Epithelial cell of esophagus (primary cell): ENCODE measurements at regions not wholly inside any gene's neighbourhood (a gene's known extent, or its start where the extent isn't known, plus 50 kb on each side); places are given as distances from the start of the nearest gene placed in this dataset.

Experiments used
- DNase-seq: peaks from one replicate; pipeline ENCODE4 v3.0.0; 2010; ENCODE audit warnings: low read depth
- H3K4me3 ChIP-seq: 2 replicates; pipeline ENCODE4 v1.5.1; 2011; ENCODE audit warnings: mild to moderate bottlenecking, low read length, control low read depth
- CTCF ChIP-seq: IDR thresholded peaks from 2 replicates; pipeline ENCODE4 v1.5.1; 2011; ENCODE audit warnings: low read depth, mild to moderate bottlenecking, low read length, control low read depth, inconsistent platforms; ENCODE audit not compliant: insufficient read depth; ENCODE audit errors: missing control alignments

- DNase-seq: no peak
These were observed 108.2 kb upstream of the ASIC2 start for GRCh38 chr17:33401249-33401648.

GRCh38 chr17:33403194-33403593 lies 110.1 kb upstream of the ASIC2 start:
- H3K4me3 ChIP-seq: no peak overlapping the region
- no peak for DNase-seq
- TF ChIP-seq CTCF: no peak

More at GRCh38 chr17:33401249-33401648, 108.2 kb upstream of the ASIC2 start:
- H3K4me3 ChIP-seq: no peak overlapping the region
- TF ChIP-seq CTCF: no peak

GRCh38 chr17:33404070-33404819 lies 111.2 kb upstream of the ASIC2 start:
- DNase-seq: no peak
- TF ChIP-seq CTCF: no peak
- no peak overlapping the region for H3K4me3 ChIP-seq

GRCh38 chr17:33416131-33416530 lies 123.0 kb upstream of the ASIC2 start:
- no peak overlapping the region for H3K4me3 ChIP-seq
- DNase-seq: no peak
- TF ChIP-seq CTCF: no peak

- no peak for DNase-seq
- H3K4me3 ChIP-seq: no peak overlapping the region
- no peak for TF ChIP-seq CTCF
These were observed 128.8 kb upstream of the ASIC2 start for GRCh38 chr17:33421933-33422332.

- no peak for TF ChIP-seq CTCF
- DNase-seq: no peak
- H3K4me3 ChIP-seq: no peak overlapping the region
These were observed 140.5 kb upstream of the ASIC2 start for GRCh38 chr17:33433581-33433980.

GRCh38 chr17:33434841-33435240 lies 141.7 kb upstream of the ASIC2 start:
- H3K4me3 ChIP-seq: no peak overlapping the region
- TF ChIP-seq CTCF: no peak
- no peak for DNase-seq
